ENCODE measurements at regions not wholly inside any gene's neighbourhood (a gene's known extent, or its start where the extent isn't known, plus 50 kb on each side); places are given as distances from the start of the nearest gene placed in this dataset.

- H3K27me3 ChIP-seq (ENCODE audit: insufficient read depth, low read length) = no peaks in the 10 kb centered on the region
- H3K9ac ChIP-seq (ENCODE audit: low read length) = no peak overlapping the region
- WGBS (ENCODE audit: extremely low coverage, insufficient coverage, insufficient read length) = no CpG with 5 or more reads among the region's 2 CpGs
- no peaks in the 10 kb centered on the region for H3K79me2 ChIP-seq (ENCODE audit: control insufficient read depth, insufficient read depth, low read length, poor library complexity)
- no peak overlapping the region for H2BK12ac ChIP-seq (ENCODE audit: low read length)
- H3K36me3 ChIP-seq (ENCODE audit: control insufficient read depth in 1 of 2, insufficient read depth in 2 of 2, low read length in 2 of 2) = peaks cover 0 to 2% of the 10 kb centered on the region in 2 experiments
- H3K27ac ChIP-seq (ENCODE audit: low read depth, low read length) = no peak overlapping the region
- H3K23ac ChIP-seq (ENCODE audit: low read length) = no peak overlapping the region
- no peak overlapping the region for H3K4me2 ChIP-seq (ENCODE audit: low read length)
- no peak for DNase-seq
- H2BK120ac ChIP-seq (ENCODE audit: insufficient read depth, low read length, poor library complexity) = no peak overlapping the region
- no peak overlapping the region for H2BK5ac ChIP-seq (ENCODE audit: low read depth, low read length, poor library complexity)
- no peak overlapping the region for H3K18ac ChIP-seq (ENCODE audit: low read length)
- peaks cover 3% of the 10 kb centered on the region for H3K9me3 ChIP-seq (ENCODE audit: insufficient read depth, low read depth, low read length)
- no peak overlapping the region for H2AFZ ChIP-seq (ENCODE audit: insufficient read depth, low read length, poor library complexity)
- no peak overlapping the region for H3K4ac ChIP-seq (ENCODE audit: low read depth, low read length)
- H3K79me1 ChIP-seq (ENCODE audit: low read length) = no peaks in the 10 kb centered on the region
- no peak overlapping the region for H3K4me3 ChIP-seq (ENCODE audit: low read depth, low read length)
- no peak overlapping the region for H4K91ac ChIP-seq (ENCODE audit: low read depth, low read length)
- peaks cover 0 to 6% of the 10 kb centered on the region in 2 experiments for H3K4me1 ChIP-seq (ENCODE audit: control insufficient read depth in 1 of 2, insufficient read depth in 2 of 2, low read length in 2 of 2)
- no peak overlapping the region for H4K8ac ChIP-seq (ENCODE audit: low read depth, low read length)
- H4K12ac ChIP-seq (ENCODE audit: low read depth, low read length) = no peak overlapping the region
- H2AK5ac ChIP-seq (ENCODE audit: low read length) = no peak overlapping the region
- no peak overlapping the region for H3K14ac ChIP-seq (ENCODE audit: low read length)
Observed at GRCh38 chr1:239947801-239948200, 143.9 kb upstream of the FMN2 start.

DNA sequence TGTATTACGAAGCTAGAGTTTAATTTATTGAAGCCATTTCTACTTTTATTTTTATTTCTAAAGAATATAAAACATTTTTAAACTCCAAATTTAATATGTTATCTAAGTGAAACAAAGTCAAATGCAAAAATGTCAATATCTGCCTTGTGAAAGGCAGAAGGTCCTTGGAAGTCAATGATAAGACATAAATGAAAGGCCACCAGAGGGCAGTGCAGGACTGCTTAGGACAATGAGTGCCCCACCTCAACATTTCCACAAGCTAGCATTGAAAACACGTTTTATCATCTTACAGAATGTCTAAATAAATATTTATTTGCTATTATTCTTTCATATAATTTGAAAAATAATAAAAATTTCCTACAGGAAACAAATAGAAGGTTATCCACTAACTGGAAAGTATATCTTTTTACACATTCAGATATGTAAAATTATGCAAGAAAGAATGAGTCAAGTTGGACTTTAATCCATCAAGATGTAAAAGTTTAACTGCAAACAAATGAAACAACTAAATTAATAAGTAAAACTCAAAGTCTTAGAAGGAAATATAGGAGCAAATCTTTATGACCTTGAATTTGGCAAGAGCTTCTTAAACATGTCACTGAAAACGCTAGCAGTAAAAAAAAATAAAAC, 140.1 kb upstream of the FMN2 start:
- no peak overlapping the region for H3K4me2 ChIP-seq (ENCODE audit: low read length)
- no peaks in the 10 kb centered on the region for H3K36me3 ChIP-seq (ENCODE audit: control insufficient read depth in 1 of 2, insufficient read depth in 2 of 2, low read length in 2 of 2)
- no peak overlapping the region for H3K18ac ChIP-seq (ENCODE audit: low read length)
- H3K9me3 ChIP-seq (ENCODE audit: insufficient read depth, low read depth, low read length) = no peaks in the 10 kb centered on the region
- H3K14ac ChIP-seq (ENCODE audit: low read length) = no peak overlapping the region
- no peaks in the 10 kb centered on the region for H3K79me1 ChIP-seq (ENCODE audit: low read length)
- H3K23ac ChIP-seq (ENCODE audit: low read length) = no peak overlapping the region
- no peak overlapping the region for H3K9ac ChIP-seq (ENCODE audit: low read length)
- no peak overlapping the region for H4K91ac ChIP-seq (ENCODE audit: low read depth, low read length)
- no peak overlapping the region for H2AFZ ChIP-seq (ENCODE audit: insufficient read depth, low read length, poor library complexity)
- H4K8ac ChIP-seq (ENCODE audit: low read depth, low read length) = no peak overlapping the region
- H4K12ac ChIP-seq (ENCODE audit: low read depth, low read length) = no peak overlapping the region
- H2BK12ac ChIP-seq (ENCODE audit: low read length) = no peak overlapping the region
- H3K4ac ChIP-seq (ENCODE audit: low read depth, low read length) = no peak overlapping the region
- peaks cover 0 to 7% of the 10 kb centered on the region in 2 experiments for H3K4me1 ChIP-seq (ENCODE audit: control insufficient read depth in 1 of 2, insufficient read depth in 2 of 2, low read length in 2 of 2)
- no peak overlapping the region for H2BK120ac ChIP-seq (ENCODE audit: insufficient read depth, low read length, poor library complexity)
- no peak overlapping the region for H2BK5ac ChIP-seq (ENCODE audit: low read depth, low read length, poor library complexity)
- no peaks in the 10 kb centered on the region for H3K27me3 ChIP-seq (ENCODE audit: insufficient read depth, low read length)
- no peak overlapping the region for H3K4me3 ChIP-seq (ENCODE audit: low read depth, low read length)
- H3K27ac ChIP-seq (ENCODE audit: low read depth, low read length) = no peak overlapping the region
- no peak overlapping the region for H2AK5ac ChIP-seq (ENCODE audit: low read length)
- DNase-seq = peak; percentile 54 to 84
- WGBS (ENCODE audit: extremely low coverage, insufficient coverage, insufficient read length) = no CpG with 5 or more reads among the region's 3 CpGs
- H3K79me2 ChIP-seq (ENCODE audit: control insufficient read depth, insufficient read depth, low read length, poor library complexity) = no peaks in the 10 kb centered on the region

GRCh38 chr1:239952348-239953308, 139.1 kb upstream of the FMN2 start:
- Histone ChIP-seq H2BK12ac (ENCODE audit: low read length) (no peak overlapping the region), H3K36me3 (ENCODE audit: control insufficient read depth in 1 of 2, insufficient read depth in 2 of 2, low read length in 2 of 2) (no peaks in the 10 kb centered on the region), H3K79me1 (ENCODE audit: low read length) (no peaks in the 10 kb centered on the region), H2AFZ (ENCODE audit: insufficient read depth, low read length, poor library complexity) (no peak overlapping the region), H3K9me3 (ENCODE audit: insufficient read depth, low read depth, low read length) (no peaks in the 10 kb centered on the region), H2BK5ac (ENCODE audit: low read depth, low read length, poor library complexity) (no peak overlapping the region), H2AK5ac (ENCODE audit: low read length) (no peak overlapping the region), H3K27me3 (ENCODE audit: insufficient read depth, low read length) (no peaks in the 10 kb centered on the region), H3K4me1 (ENCODE audit: control insufficient read depth in 1 of 2, insufficient read depth in 2 of 2, low read length in 2 of 2) (peaks cover 0 to 7% of the 10 kb centered on the region in 2 experiments), H4K91ac (ENCODE audit: low read depth, low read length) (no peak overlapping the region), H4K12ac (ENCODE audit: low read depth, low read length) (no peak overlapping the region), H3K4me3 (ENCODE audit: low read depth, low read length) (no peak overlapping the region), H3K14ac (ENCODE audit: low read length) (no peak overlapping the region), H4K8ac (ENCODE audit: low read depth, low read length) (no peak overlapping the region), H2BK120ac (ENCODE audit: insufficient read depth, low read length, poor library complexity) (no peak overlapping the region), H3K79me2 (ENCODE audit: control insufficient read depth, insufficient read depth, low read length, poor library complexity) (no peaks in the 10 kb centered on the region), H3K27ac (ENCODE audit: low read depth, low read length) (no peak overlapping the region), H3K4me2 (ENCODE audit: low read length) (no peak overlapping the region), H3K23ac (ENCODE audit: low read length) (no peak overlapping the region), H3K18ac (ENCODE audit: low read length) (no peak overlapping the region), H3K9ac (ENCODE audit: low read length) (no peak overlapping the region), H3K4ac (ENCODE audit: low read depth, low read length) (no peak overlapping the region)
- no CpG with 5 or more reads among the region's 10 CpGs for WGBS (ENCODE audit: extremely low coverage, insufficient coverage, insufficient read length)
- DNase-seq = peak in 1 of 2 donors; percentile 56

DNA sequence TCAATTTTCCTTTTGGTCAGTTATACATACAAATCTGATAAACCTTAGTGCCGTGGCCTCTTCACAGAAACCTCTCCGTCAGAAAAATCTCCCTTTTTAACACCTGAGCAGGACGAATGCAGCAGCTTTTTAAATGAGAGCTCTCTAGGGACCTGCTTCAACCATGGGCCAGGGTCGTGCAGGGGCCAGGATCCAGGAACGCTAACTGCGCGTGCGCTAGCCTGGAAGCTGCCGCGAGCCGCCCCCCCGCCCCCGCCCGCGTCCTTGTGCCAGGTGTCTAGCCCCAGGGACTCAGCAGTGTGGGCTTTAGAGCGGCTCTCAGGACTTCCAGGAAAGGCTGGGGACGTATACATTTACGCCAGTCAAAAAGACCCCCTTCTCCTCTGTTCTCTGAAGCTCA, 136.8 kb upstream of the FMN2 start:
- no peak overlapping the region for H2BK120ac ChIP-seq (ENCODE audit: insufficient read depth, low read length, poor library complexity)
- no peak overlapping the region for H2AFZ ChIP-seq (ENCODE audit: insufficient read depth, low read length, poor library complexity)
- H3K9me3 ChIP-seq (ENCODE audit: insufficient read depth, low read depth, low read length) = no peaks in the 10 kb centered on the region
- H3K14ac ChIP-seq (ENCODE audit: low read length) = no peak overlapping the region
- no peaks in the 10 kb centered on the region for H3K36me3 ChIP-seq (ENCODE audit: control insufficient read depth in 1 of 2, insufficient read depth in 2 of 2, low read length in 2 of 2)
- H4K8ac ChIP-seq (ENCODE audit: low read depth, low read length) = no peak overlapping the region
- no peak for DNase-seq
- H3K4ac ChIP-seq (ENCODE audit: low read depth, low read length) = no peak overlapping the region
- no peak overlapping the region for H2BK12ac ChIP-seq (ENCODE audit: low read length)
- no peak overlapping the region for H4K91ac ChIP-seq (ENCODE audit: low read depth, low read length)
- H3K18ac ChIP-seq (ENCODE audit: low read length) = no peak overlapping the region
- no peak overlapping the region for H3K4me2 ChIP-seq (ENCODE audit: low read length)
- no peak overlapping the region for H3K23ac ChIP-seq (ENCODE audit: low read length)
- no peak overlapping the region for H2BK5ac ChIP-seq (ENCODE audit: low read depth, low read length, poor library complexity)
- WGBS (ENCODE audit: extremely low coverage, insufficient coverage, insufficient read length) = no CpG with 5 or more reads among the region's 18 CpGs
- no peak overlapping the region for H3K27ac ChIP-seq (ENCODE audit: low read depth, low read length)
- H4K12ac ChIP-seq (ENCODE audit: low read depth, low read length) = no peak overlapping the region
- no peaks in the 10 kb centered on the region for H3K79me2 ChIP-seq (ENCODE audit: control insufficient read depth, insufficient read depth, low read length, poor library complexity)
- H3K4me1 ChIP-seq (ENCODE audit: control insufficient read depth in 1 of 2, insufficient read depth in 2 of 2, low read length in 2 of 2) = peaks cover 0 to 7% of the 10 kb centered on the region in 2 experiments
- no peaks in the 10 kb centered on the region for H3K27me3 ChIP-seq (ENCODE audit: insufficient read depth, low read length)
- no peak overlapping the region for H2AK5ac ChIP-seq (ENCODE audit: low read length)
- H3K9ac ChIP-seq (ENCODE audit: low read length) = no peak overlapping the region
- no peak overlapping the region for H3K4me3 ChIP-seq (ENCODE audit: low read depth, low read length)
- H3K79me1 ChIP-seq (ENCODE audit: low read length) = no peaks in the 10 kb centered on the region

All from trophoblast cell (in vitro differentiated cells and primary cell).